ENCODE measurements at regions not wholly inside any gene's neighbourhood (a gene's known extent, or its start where the extent isn't known, plus 50 kb on each side); places are given as distances from the start of the nearest gene placed in this dataset.
"Not testable (repeated sequence)": the region's sequence is repeated elsewhere in the genome, so short reads cannot be mapped to it uniquely, and the experiment has no call there.

DNA sequence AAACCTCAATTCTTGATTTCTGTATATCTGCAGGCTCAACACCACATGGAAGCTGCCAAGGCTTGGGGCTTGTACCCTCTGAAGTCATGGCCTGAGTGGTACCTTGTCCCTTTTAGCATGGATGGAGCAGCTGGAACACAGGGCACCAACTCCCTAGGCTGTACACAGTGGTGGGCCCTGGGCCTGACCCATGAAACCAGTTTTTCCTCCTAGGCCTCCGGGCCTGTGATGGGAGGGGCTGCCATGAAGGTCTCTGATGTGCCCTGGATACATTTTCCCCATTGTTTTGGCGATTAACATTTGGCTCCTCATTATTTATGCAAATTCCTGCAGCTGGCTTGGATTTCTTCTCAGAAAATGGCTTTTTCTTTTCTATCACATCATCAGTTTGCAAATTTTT, 131.6 kb downstream of the NDFIP2 start:
- H3K4me1 Mint-ChIP-seq, result no peaks in the 10 kb centered on the region
- ChIA-PET POLR2A (no interaction called here), CTCF (no interaction called here)
- intact Hi-C loops (cut with micrococcal nuclease), result no loop called here
- H3K36me3 Mint-ChIP-seq (ENCODE audit: low read depth), result no peaks in the 10 kb centered on the region
- H3K9me3 Mint-ChIP-seq, result peaks cover 4% of the 10 kb centered on the region
- no peak overlapping the region for H3K4me3 Mint-ChIP-seq
- ATAC-seq (ENCODE audit: low read depth) (no peak), DNase-seq (no peak)
- TF ChIP-seq CTCF (IDR thresholded peaks at IDR 0.05), result no peak
- no peaks in the 10 kb centered on the region for H3K27me3 Mint-ChIP-seq
- no peak overlapping the region for H3K27ac Mint-ChIP-seq

GRCh38 chr13:79607895-79608294, 126.9 kb downstream of the NDFIP2 start:
- DNase-seq; H3K9me3 Mint-ChIP-seq; CTCF ChIA-PET; H3K4me1 Mint-ChIP-seq; ATAC-seq (ENCODE audit: low read depth); POLR2A ChIA-PET; H3K36me3 Mint-ChIP-seq (ENCODE audit: low read depth); H3K27me3 Mint-ChIP-seq; H3K4me3 Mint-ChIP-seq; intact Hi-C loops (cut with micrococcal nuclease); H3K27ac Mint-ChIP-seq: not testable (repeated sequence)
